ENCODE measurements at regions not wholly inside any gene's neighbourhood (a gene's known extent, or its start where the extent isn't known, plus 50 kb on each side); places are given as distances from the start of the nearest gene placed in this dataset.
A peak's percentile ranks its signal among the peaks of the same experiment; 100 is the strongest.

DNA sequence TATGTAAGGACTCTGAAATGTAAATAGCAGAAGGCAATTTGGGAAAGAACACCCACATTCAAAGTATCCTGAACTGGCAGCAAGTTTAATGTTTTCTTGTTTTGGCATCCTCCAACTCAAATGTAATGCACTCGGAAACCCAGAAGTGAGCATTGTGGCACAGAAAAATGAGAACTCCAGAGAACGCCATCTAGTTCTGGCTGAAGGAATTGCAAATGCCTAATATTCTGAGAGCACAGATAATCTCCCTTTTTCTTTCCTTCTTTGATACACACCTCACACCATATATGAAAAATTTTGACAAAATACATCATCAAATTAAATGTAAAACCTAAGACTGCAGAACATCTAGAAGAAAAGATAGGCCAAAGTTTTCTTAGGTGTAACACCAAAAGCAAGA, 52.1 kb downstream of the PWWP3B start:
- POLR2A ChIA-PET = no interaction called here
- no peaks in the 10 kb centered on the region for H3K27me3 ChIP-seq (replicated peaks; ENCODE audit: control insufficient read depth, insufficient read depth, low read length)
- no peaks in the 10 kb centered on the region for H3K36me3 Mint-ChIP-seq (ENCODE audit: insufficient read depth, unreplicated experiment)

DNA sequence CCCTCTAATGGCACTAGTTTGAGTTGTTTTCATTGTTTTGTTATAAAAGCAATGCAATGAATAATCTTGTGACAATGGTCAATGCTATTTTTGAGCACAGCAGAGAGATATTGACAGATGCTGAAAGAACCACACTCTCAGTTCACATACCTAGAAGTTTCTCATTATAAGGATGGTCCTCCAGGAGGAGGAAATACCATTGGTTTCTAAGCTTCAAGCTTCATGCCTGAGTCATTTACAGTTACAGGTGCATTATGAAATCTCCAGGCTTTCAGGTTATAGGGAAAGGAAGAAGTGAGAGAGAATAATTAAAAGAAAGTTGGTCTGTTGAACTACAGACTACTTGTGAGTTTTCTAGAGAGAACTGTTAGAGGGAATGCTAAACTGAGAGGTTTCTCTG, 75.3 kb downstream of the PWWP3B start:
- Mint-ChIP-seq H3K27ac (ENCODE audit: unreplicated experiment) (no peak overlapping the region), H3K9me3 (ENCODE audit: unreplicated experiment) (no peaks in the 10 kb centered on the region), H3K4me1 (ENCODE audit: low read depth, unreplicated experiment) (no peaks in the 10 kb centered on the region), H3K27me3 (ENCODE audit: insufficient read depth, unreplicated experiment) (no peaks in the 10 kb centered on the region), H3K4me3 (ENCODE audit: unreplicated experiment) (no peak overlapping the region), H3K36me3 (ENCODE audit: insufficient read depth, unreplicated experiment) (no peaks in the 10 kb centered on the region)
- H3K4me1 ChIP-seq = no peaks in the 10 kb centered on the region
- H3K27me3 ChIP-seq (replicated peaks; ENCODE audit: control insufficient read depth, insufficient read depth, low read length) = no peaks in the 10 kb centered on the region
- no peaks in the 10 kb centered on the region for H3K9me3 ChIP-seq
- BruUV-seq (replicated peaks) = no TSS peak
- ChIA-PET CTCF (no interaction called here), POLR2A (no interaction called here)
- H3K4me3 ChIP-seq (ENCODE audit: low read depth, low read length) = no peak overlapping the region
- no peak for TF ChIP-seq CTCF (IDR thresholded peaks at IDR 0.05; ENCODE audit: insufficient read depth in 1 of 2, low read depth in 1 of 2, low read length in 1 of 2, severe bottlenecking in 1 of 2, unreplicated experiment in 1 of 2)
- H3K36me3 ChIP-seq (ENCODE audit: control insufficient read depth, insufficient read depth, low read length) = no peaks in the 10 kb centered on the region
- intact Hi-C loops (cut with micrococcal nuclease; ENCODE audit: unreplicated experiment) = no loop called here
- DNase-seq = no peak

More for the DNA sequence above, 52.1 kb downstream of the PWWP3B start:
- no peaks in the 10 kb centered on the region for H3K9me3 Mint-ChIP-seq (ENCODE audit: unreplicated experiment)
- no peaks in the 10 kb centered on the region for H3K36me3 ChIP-seq (ENCODE audit: control insufficient read depth, insufficient read depth, low read length)
- intact Hi-C loops (cut with micrococcal nuclease; ENCODE audit: unreplicated experiment) = no loop called here
- no peaks in the 10 kb centered on the region for H3K9me3 ChIP-seq
- TF ChIP-seq CTCF (IDR thresholded peaks at IDR 0.05; ENCODE audit: insufficient read depth in 1 of 2, low read depth in 1 of 2, low read length in 1 of 2, severe bottlenecking in 1 of 2, unreplicated experiment in 1 of 2) = peak; percentile 25 to 40
- no TSS peak for BruUV-seq (replicated peaks)
- no peaks in the 10 kb centered on the region for H3K4me1 Mint-ChIP-seq (ENCODE audit: low read depth, unreplicated experiment)
- no peak overlapping the region for H3K4me3 ChIP-seq (ENCODE audit: low read depth, low read length)
- no peaks in the 10 kb centered on the region for H3K4me1 ChIP-seq
- no peak for DNase-seq
- no peak overlapping the region for H3K4me3 Mint-ChIP-seq (ENCODE audit: unreplicated experiment)
- H3K27me3 Mint-ChIP-seq (ENCODE audit: insufficient read depth, unreplicated experiment) = no peaks in the 10 kb centered on the region
- CTCF ChIA-PET = no interaction called here
- H3K27ac Mint-ChIP-seq (ENCODE audit: unreplicated experiment) = no peak overlapping the region

- no TSS peak for BruUV-seq (replicated peaks)
- no peaks in the 10 kb centered on the region for H3K9me3 ChIP-seq
- ChIA-PET POLR2A (no interaction called here), CTCF (no interaction called here)
- DNase-seq = no peak
- H3K4me1 ChIP-seq = no peaks in the 10 kb centered on the region
- no peak overlapping the region for H3K4me3 ChIP-seq (ENCODE audit: low read depth, low read length)
- Mint-ChIP-seq H3K27ac (ENCODE audit: unreplicated experiment) (no peak overlapping the region), H3K9me3 (ENCODE audit: unreplicated experiment) (no peaks in the 10 kb centered on the region), H3K27me3 (ENCODE audit: insufficient read depth, unreplicated experiment) (no peaks in the 10 kb centered on the region), H3K4me3 (ENCODE audit: unreplicated experiment) (no peak overlapping the region), H3K4me1 (ENCODE audit: low read depth, unreplicated experiment) (peaks cover 10% of the 10 kb centered on the region), H3K36me3 (ENCODE audit: insufficient read depth, unreplicated experiment) (no peaks in the 10 kb centered on the region)
- TF ChIP-seq CTCF (IDR thresholded peaks at IDR 0.05; ENCODE audit: insufficient read depth in 1 of 2, low read depth in 1 of 2, low read length in 1 of 2, severe bottlenecking in 1 of 2, unreplicated experiment in 1 of 2) = no peak
- no peaks in the 10 kb centered on the region for H3K36me3 ChIP-seq (ENCODE audit: control insufficient read depth, insufficient read depth, low read length)
- intact Hi-C loops (cut with micrococcal nuclease; ENCODE audit: unreplicated experiment) = no loop called here
- no peaks in the 10 kb centered on the region for H3K27me3 ChIP-seq (replicated peaks; ENCODE audit: control insufficient read depth, insufficient read depth, low read length)
These were observed 78.4 kb downstream of the PWWP3B start for GRCh38 chrX:106246511-106246910.
